ENCODE measurements at regions not wholly inside any gene's neighbourhood (a gene's known extent, or its start where the extent isn't known, plus 50 kb on each side); places are given as distances from the start of the nearest gene placed in this dataset.

DNA sequence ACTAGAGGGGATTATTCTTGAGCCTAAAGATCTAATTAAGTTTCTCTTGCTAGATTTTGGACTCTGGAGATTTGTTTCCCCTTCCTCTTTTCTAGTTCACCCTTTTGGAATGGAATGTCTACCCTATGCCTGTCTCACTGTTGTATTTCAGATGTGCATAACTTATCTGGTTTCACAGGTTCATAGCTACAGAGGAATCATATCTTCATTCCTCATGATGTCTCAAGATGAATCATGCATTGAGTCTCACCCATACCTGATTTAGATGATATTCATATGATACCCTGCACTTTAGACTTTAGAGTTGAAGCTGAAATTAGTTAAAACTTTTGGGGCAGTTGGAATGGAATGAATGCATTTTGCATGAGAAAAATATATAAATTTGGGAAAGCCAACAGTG is 246.7 kb downstream of the HS3ST1 start:
- H3K9me3 Mint-ChIP-seq, result no peaks in the 10 kb centered on the region
- H3K27me3 Mint-ChIP-seq, result no peaks in the 10 kb centered on the region
- H3K4me1 Mint-ChIP-seq (ENCODE audit: low read depth), result no peaks in the 10 kb centered on the region
- H3K27ac Mint-ChIP-seq, result no peak overlapping the region
- H3K4me3 Mint-ChIP-seq, result no peak overlapping the region
- no peaks in the 10 kb centered on the region for H3K36me3 Mint-ChIP-seq (ENCODE audit: low read depth)

DNA sequence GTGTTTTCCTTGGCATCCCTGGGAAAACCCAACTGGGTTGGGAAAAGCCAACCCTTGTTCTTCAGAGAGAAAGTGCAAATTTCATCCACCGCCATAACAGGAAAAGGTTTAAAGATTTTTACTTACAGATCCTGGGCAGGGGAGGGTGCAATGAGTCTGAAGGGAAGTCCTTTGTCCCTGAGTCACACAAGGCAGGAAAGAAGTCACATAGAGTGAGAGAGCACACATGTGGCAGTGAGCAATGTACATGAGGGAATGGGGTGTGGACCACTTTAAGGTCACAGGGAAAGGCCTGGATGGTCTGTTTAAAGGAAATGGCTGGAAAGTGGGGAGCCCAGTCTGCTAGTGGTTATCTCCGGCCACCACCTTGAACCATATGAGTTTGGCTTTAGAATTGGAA is 248.9 kb downstream of the HS3ST1 start:
- no peak overlapping the region for H3K27ac Mint-ChIP-seq
- H3K4me1 Mint-ChIP-seq (ENCODE audit: low read depth), result no peaks in the 10 kb centered on the region
- H3K27me3 Mint-ChIP-seq, result no peaks in the 10 kb centered on the region

DNA sequence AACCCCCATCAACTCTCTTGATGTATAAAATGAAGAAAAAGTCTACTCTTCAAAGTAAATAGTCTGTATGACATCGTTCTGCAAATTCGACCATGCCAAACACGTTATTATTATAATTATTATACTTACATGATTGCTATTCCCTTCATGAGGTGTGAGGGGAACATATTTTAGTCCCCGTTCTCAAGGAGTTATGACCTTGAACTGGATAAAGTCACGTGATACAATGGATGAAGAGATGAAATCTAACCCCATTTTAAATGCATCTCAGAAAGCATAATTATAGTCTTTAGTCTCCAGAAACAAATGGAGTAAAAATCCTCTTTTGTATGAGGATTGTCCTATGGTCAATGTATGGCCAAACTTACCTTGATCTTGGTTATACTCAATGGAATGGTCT is 250.3 kb downstream of the HS3ST1 start:
- H3K4me1 Mint-ChIP-seq (ENCODE audit: low read depth), result no peaks in the 10 kb centered on the region
- no peaks in the 10 kb centered on the region for H3K27me3 Mint-ChIP-seq
- H3K27ac Mint-ChIP-seq, result no peak overlapping the region
- no peaks in the 10 kb centered on the region for H3K36me3 Mint-ChIP-seq (ENCODE audit: low read depth)
- no peak overlapping the region for H3K4me3 Mint-ChIP-seq
- H3K9me3 Mint-ChIP-seq, result no peaks in the 10 kb centered on the region

More for the DNA sequence above, 248.9 kb downstream of the HS3ST1 start:
- Mint-ChIP-seq H3K4me3 (no peak overlapping the region), H3K9me3 (no peaks in the 10 kb centered on the region), H3K36me3 (ENCODE audit: low read depth) (no peaks in the 10 kb centered on the region)

DNA sequence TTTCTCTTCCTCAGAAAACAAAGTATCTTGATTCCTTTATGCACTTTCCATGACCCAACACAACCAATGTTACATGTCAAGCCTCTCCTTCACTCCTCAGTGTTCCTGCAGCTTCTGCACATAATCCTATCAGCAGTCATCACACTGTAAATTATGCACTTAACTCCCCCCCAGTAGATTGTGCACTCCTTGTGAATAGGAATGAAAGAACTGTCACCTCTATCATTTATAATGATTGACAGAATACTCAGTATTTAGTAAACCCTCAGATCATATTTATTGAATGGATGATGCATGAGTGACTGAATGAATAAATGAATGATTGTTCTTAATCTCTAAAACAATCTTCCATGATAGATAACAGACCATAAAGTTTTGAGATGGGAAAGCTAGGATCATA is 253.3 kb downstream of the HS3ST1 start:
- Mint-ChIP-seq H3K36me3 (ENCODE audit: low read depth) (no peaks in the 10 kb centered on the region), H3K27ac (no peak overlapping the region), H3K4me3 (no peak overlapping the region), H3K9me3 (no peaks in the 10 kb centered on the region), H3K27me3 (no peaks in the 10 kb centered on the region), H3K4me1 (ENCODE audit: low read depth) (no peaks in the 10 kb centered on the region)

DNA sequence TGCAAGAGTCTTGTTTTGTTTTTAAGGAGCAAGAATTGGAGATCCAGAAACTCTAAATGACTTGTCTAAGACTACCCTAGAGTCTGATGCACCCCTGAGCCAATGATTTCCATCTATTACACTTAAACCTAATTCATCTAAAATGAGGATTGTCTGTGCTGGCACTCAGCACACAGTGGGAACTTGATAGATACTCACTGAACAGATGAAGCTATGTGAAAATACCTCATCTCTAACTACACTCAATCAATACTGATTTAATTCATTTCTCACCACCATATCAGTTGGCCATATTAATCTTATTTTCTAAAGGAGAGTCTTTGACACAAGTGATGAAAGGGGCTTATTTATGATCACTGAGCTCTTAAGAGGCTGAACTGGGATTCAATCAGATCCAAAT is 262.1 kb downstream of the HS3ST1 start:
- no peaks in the 10 kb centered on the region for H3K36me3 Mint-ChIP-seq (ENCODE audit: low read depth)
- no peaks in the 10 kb centered on the region for H3K9me3 Mint-ChIP-seq
- H3K4me3 Mint-ChIP-seq, result no peak overlapping the region
- H3K27ac Mint-ChIP-seq, result no peak overlapping the region
- no peaks in the 10 kb centered on the region for H3K4me1 Mint-ChIP-seq (ENCODE audit: low read depth)
- no peaks in the 10 kb centered on the region for H3K27me3 Mint-ChIP-seq

DNA sequence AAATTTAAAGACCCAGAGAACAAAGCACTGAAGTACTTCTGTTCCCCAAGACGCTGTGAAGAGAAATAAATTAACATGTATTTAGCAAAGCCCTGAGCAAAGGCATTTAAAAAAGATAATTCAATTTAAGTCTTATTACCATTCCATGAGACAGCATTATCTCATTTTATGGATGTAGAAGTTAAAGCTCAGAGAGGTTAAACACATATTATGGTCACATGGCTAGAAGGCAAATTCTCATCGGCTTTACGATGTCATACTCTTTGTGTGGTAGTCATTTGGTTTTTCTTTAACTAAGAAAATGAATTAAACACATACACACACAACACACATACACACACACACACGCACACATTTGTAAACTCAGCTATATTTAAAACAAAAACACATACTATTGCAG is 262.7 kb downstream of the HS3ST1 start:
- H3K27ac Mint-ChIP-seq, result no peak overlapping the region
- H3K9me3 Mint-ChIP-seq, result no peaks in the 10 kb centered on the region
- H3K4me3 Mint-ChIP-seq, result no peak overlapping the region
- H3K27me3 Mint-ChIP-seq, result no peaks in the 10 kb centered on the region
- H3K36me3 Mint-ChIP-seq (ENCODE audit: low read depth), result no peaks in the 10 kb centered on the region
- H3K4me1 Mint-ChIP-seq (ENCODE audit: low read depth), result no peaks in the 10 kb centered on the region

DNA sequence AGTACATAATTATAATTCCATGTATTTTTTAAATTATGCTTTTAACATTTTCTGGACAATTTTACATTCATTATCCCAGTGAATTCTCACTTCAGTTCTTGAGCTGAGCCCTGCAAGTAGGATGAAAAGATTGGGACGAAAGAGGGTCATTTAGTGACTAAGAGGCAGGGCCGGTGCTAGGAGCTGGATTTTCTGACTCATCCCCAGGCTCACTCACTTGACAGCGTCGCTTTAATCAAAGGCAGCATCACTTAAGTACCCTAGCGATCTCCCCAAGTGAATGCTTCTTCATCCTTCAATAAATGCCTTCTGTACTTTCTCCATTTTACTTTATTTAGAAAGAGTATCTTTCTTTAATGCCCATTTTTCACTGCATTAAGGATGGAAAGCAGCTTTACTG is 263.6 kb downstream of the HS3ST1 start:
- Mint-ChIP-seq H3K4me1 (ENCODE audit: low read depth) (no peaks in the 10 kb centered on the region), H3K27me3 (no peaks in the 10 kb centered on the region), H3K4me3 (no peak overlapping the region), H3K27ac (no peak overlapping the region), H3K9me3 (no peaks in the 10 kb centered on the region), H3K36me3 (ENCODE audit: low read depth) (no peaks in the 10 kb centered on the region)

DNA sequence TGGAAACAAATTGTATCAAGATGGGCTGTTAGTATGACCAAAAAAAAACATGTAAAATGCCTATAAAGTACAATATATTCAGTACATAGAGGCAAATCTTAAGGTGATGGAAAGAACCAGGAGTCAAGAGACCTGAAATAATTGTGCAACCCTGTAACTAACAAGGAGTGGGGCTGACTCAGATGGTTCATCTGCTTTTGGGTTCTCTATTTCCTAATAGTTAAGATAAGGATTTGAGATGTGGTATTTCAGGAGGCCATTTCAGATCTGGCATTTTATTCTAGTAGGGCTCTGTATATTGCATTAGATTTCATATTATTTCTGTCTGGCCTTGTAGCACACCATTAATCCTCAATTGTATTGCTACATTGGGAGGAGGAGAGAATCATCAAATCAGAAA is 268.4 kb downstream of the HS3ST1 start:
- Mint-ChIP-seq H3K27ac (no peak overlapping the region), H3K4me3 (no peak overlapping the region), H3K4me1 (ENCODE audit: low read depth) (no peaks in the 10 kb centered on the region), H3K9me3 (no peaks in the 10 kb centered on the region), H3K36me3 (ENCODE audit: low read depth) (no peaks in the 10 kb centered on the region), H3K27me3 (no peaks in the 10 kb centered on the region)

DNA sequence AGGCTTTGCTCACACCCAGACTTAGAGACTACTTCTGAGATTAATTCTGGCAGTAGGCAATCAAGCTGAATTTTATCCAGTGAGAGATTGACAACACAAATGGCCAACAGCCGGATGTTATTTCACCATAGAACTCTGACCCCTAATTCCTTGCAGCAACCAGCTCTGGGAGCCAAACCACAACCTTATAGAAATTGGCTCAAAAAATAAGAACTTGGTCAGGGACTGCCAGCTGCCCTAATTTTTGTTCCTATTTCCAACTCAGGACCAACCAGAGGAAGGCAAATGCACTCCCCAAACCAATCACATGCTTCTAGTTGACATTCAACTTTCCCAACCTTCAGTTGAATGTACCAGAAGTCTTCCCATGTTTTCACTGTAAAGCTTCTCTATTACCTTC is 269.7 kb downstream of the HS3ST1 start:
- Mint-ChIP-seq H3K27ac (no peak overlapping the region), H3K36me3 (ENCODE audit: low read depth) (no peaks in the 10 kb centered on the region), H3K9me3 (no peaks in the 10 kb centered on the region), H3K4me3 (no peak overlapping the region), H3K27me3 (no peaks in the 10 kb centered on the region), H3K4me1 (ENCODE audit: low read depth) (no peaks in the 10 kb centered on the region)

DNA sequence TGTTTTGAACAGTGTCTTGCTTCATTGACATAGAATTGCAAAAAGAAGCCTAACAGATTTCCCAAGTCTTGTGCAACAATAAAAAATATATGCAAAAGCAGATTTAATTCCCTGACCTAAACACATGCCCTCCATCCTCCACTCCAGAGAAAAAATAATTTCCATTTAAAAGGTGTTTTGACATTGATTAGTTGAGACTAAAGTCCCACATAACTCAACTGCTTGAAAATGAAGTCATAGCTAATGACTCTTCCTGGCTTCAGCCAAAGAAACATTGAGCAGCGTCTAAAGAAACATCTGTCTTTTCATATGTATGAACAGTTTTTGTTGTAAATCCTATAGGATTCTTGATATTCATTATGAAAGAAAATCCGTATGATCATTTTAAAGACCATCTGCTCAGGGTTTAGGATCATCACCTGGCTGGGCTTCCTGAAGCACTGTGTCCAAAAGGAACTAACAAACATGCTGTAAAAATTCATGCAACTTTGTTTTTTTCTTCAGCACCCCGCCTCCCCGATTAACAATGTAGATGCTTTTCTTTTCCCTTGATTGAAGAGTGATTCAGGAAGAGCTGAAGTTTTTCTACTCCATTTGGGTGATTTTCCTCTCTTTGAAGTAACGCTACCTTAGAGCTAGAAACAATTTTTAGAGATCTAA is 273.4 kb downstream of the HS3ST1 start:
- Mint-ChIP-seq H3K4me1 (ENCODE audit: low read depth) (no peaks in the 10 kb centered on the region), H3K4me3 (no peak overlapping the region), H3K9me3 (no peaks in the 10 kb centered on the region), H3K27me3 (no peaks in the 10 kb centered on the region), H3K36me3 (ENCODE audit: low read depth) (no peaks in the 10 kb centered on the region), H3K27ac (no peak overlapping the region)

DNA sequence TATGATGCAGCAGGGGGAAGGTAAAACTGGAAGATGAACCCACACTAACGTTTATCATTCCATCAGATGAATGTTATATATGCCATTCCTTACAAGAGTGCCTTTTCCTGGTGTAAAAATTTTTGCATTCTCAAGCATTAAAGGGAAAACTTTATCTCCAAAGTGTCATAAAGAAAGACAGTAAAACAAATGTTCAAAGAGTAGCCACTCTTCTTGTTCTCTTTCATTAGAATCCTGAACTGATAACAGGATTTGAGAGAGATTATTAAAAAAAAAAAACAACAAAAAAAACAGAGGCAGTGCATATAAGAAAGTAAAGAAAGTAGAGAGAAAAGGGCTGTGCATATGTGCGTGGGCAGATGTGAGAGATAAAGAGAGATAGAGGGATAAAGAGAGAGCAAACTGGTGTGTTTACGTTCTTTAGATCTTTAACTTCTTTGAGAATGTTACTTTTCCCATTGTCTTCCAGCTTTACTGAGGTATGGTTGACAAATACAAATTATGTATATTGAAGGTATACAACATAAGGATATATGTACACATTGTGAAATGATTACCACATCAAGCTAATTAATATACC is 275.4 kb downstream of the HS3ST1 start:
- no peaks in the 10 kb centered on the region for H3K27me3 Mint-ChIP-seq
- H3K4me1 Mint-ChIP-seq (ENCODE audit: low read depth), result no peaks in the 10 kb centered on the region

DNA sequence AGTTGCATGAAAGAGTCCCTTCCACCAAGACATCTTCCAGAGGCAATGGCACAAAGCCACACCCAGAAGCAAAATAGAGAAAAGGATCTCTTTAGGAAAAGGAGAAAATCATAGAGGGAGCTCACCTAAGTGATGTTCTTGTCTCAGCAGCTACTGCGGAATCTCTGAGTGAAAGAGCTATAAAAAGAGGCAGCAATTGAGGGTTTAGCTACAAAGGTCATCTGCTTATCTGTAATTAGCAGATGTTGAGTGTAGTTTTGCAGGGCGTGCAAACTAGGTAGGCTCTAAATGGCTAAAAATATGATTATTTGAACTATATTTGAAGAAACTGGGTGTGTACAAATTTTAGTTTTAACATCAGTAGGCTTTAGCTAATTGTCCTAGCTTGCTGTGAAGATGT is 276.0 kb downstream of the HS3ST1 start:
- Mint-ChIP-seq H3K9me3 (no peaks in the 10 kb centered on the region), H3K4me1 (ENCODE audit: low read depth) (no peaks in the 10 kb centered on the region), H3K36me3 (ENCODE audit: low read depth) (no peaks in the 10 kb centered on the region), H3K27me3 (no peaks in the 10 kb centered on the region), H3K27ac (no peak overlapping the region), H3K4me3 (no peak overlapping the region)

More for the DNA sequence above, 275.4 kb downstream of the HS3ST1 start:
- no peak overlapping the region for H3K4me3 Mint-ChIP-seq
- H3K27ac Mint-ChIP-seq, result no peak overlapping the region
- H3K9me3 Mint-ChIP-seq, result no peaks in the 10 kb centered on the region
- H3K36me3 Mint-ChIP-seq (ENCODE audit: low read depth), result no peaks in the 10 kb centered on the region

DNA sequence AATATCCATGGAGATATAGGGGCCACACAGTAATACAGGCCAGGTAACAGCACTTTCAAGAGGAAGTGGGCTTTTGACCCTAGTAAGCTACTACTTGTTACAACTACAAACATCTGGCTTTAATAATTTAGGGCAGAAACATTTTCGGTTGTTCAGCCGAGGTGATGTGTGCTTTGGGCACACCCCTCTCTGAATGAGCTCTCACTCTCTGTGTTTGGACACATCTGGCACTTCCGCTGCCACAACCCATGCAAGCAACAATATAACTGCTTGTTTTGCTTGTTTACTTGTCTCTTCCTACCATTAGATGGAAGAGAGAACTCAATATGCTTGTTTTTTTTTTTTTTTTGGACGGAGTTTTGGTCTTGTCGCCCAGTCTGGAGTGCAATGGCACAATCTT is 277.2 kb downstream of the HS3ST1 start:
- no peak overlapping the region for H3K4me3 Mint-ChIP-seq
- H3K9me3 Mint-ChIP-seq, result no peaks in the 10 kb centered on the region
- H3K27me3 Mint-ChIP-seq, result no peaks in the 10 kb centered on the region
- no peaks in the 10 kb centered on the region for H3K4me1 Mint-ChIP-seq (ENCODE audit: low read depth)
- H3K36me3 Mint-ChIP-seq (ENCODE audit: low read depth), result no peaks in the 10 kb centered on the region
- no peak overlapping the region for H3K27ac Mint-ChIP-seq

DNA sequence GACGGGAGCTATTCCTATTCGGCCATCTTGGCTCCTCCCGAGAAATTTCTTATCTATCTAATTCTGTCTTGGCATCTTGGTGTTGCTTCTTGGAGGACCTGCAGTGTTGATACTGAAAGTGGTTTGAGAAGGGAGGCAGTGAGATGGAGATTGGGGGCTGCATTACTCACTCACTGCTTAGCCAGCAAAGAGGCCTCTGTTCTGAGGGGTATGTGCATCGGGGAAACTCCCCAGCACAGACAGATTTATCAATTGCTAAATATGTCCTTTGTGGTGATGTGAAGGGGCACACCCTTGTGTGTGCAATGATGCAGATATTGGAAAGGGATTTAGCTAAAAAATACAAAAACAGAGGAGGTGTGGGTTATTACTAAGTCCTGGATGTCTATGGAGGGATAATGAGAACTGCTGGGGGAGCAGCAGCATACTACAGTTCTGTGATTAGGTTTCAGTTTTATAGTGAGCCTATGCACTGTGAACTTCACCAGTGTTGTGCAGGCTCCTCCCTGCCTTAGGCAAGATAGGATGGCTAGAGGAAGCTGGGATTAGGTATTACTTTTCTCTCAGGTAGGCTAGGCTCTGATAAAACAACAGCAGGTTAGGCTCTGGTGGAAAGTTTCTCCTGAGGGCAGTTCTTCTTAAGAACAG is 279.0 kb downstream of the HS3ST1 start:
- Mint-ChIP-seq H3K9me3 (no peaks in the 10 kb centered on the region), H3K27me3 (no peaks in the 10 kb centered on the region), H3K4me3 (no peak overlapping the region)

DNA sequence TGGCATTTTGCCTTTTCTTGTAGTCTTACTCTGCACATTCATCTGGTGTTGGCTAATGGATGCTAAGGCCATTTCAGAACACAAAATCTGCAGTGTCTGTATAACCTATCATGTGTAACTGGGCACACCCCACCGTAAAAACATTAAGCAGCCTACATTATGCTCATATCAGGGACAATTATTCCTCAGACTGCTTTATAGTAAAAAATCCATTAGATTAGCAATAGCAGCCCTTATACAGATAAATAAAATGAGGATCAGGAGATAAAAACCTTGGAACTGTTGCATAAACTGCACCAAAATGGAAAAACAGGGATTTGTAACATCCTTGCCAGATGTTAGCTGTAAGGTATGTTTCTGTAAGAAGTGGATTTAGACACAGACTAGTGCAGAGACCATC is 288.8 kb downstream of the HS3ST1 start:
- Mint-ChIP-seq H3K4me3 (no peak overlapping the region), H3K9me3 (peaks cover 6% of the 10 kb centered on the region), H3K27me3 (peaks cover 3% of the 10 kb centered on the region), H3K4me1 (ENCODE audit: low read depth) (peaks cover 7% of the 10 kb centered on the region), H3K27ac (no peak overlapping the region), H3K36me3 (ENCODE audit: low read depth) (no peaks in the 10 kb centered on the region)

More for the DNA sequence above, 279.0 kb downstream of the HS3ST1 start:
- Mint-ChIP-seq H3K27ac (no peak overlapping the region), H3K36me3 (ENCODE audit: low read depth) (no peaks in the 10 kb centered on the region), H3K4me1 (ENCODE audit: low read depth) (no peaks in the 10 kb centered on the region)

DNA sequence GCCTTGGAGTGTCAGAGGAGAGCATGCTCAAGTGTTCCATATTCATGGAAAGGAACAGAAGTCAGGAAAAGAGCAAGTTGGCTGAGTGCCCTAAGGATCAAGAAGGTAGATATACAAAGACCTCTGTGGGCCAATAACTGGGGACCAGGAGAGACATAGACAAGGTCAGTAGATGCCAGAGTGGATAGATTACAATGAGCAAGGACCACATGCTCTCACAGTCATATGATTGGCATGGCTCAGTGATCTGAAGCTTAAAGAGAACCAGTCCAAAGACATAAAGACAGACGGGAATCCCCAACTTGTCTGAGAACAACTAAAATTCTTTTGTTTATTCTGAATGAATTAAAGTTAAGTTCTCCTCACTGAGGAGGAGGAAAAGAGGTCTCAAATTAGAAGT is 289.7 kb downstream of the HS3ST1 start:
- Mint-ChIP-seq H3K4me3 (no peak overlapping the region), H3K9me3 (peaks cover 6% of the 10 kb centered on the region), H3K27ac (no peak overlapping the region), H3K4me1 (ENCODE audit: low read depth) (peaks cover 10% of the 10 kb centered on the region), H3K27me3 (peaks cover 3% of the 10 kb centered on the region), H3K36me3 (ENCODE audit: low read depth) (no peaks in the 10 kb centered on the region)
